SK-N-SH (cell line): ENCODE measurements at regions not wholly inside any gene's neighbourhood (a gene's known extent, or its start where the extent isn't known, plus 50 kb on each side); places are given as distances from the start of the nearest gene placed in this dataset.

Experiments used
- CTCF ChIA-PET: fragments of 300-600, 350-600 bp; formaldehyde crosslinking; extraction: SDS; loops from one replicate; lab custom pipeline; 2021; lab: Yijun Ruan, JAX
- POLR2A ChIA-PET: fragments of 350-600 bp; sonication (Branson Sonifier 250); formaldehyde crosslinking; extraction: SDS; loops from one replicate; lab custom pipeline; 2020; ENCODE audit warnings: antibody characterized with exemption, inconsistent platforms; lab: Yijun Ruan, JAX
- DNase-seq: peaks from one replicate; pipeline ENCODE4 v3.0.0; 2012
- H2AFZ ChIP-seq: fragments of 200-600 bp; sonication (generic); 2 replicates; pipeline ENCODE4 v1.8.1; 2016; ENCODE audit warnings: antibody characterized with exemption, mild to moderate bottlenecking, low read depth
- H3F3A ChIP-seq: fragments of 200-600 bp; sonication (generic); replicated peaks from 2 replicates; pipeline ENCODE3; 2016; ENCODE audit warnings: antibody characterized with exemption, mild to moderate bottlenecking; ENCODE audit not compliant: insufficient read depth
- H3K27ac ChIP-seq, 2 experiments: fragments of 200-500 bp in 1 of 2; fragments of 200-600 bp in 1 of 2; sonication (Bioruptor generic) in 1 of 2; sonication (generic), shearing (Covaris generic) in 1 of 2; 2 replicates each; pipeline versions ENCODE4 v1.5.1 to v1.6.1; 2014 to 2016; ENCODE audit warnings: low read depth in 2 of 2, inconsistent platforms in 1 of 2, low read length in 1 of 2, mild to moderate bottlenecking in 1 of 2, mixed read lengths in 1 of 2
- H3K27me3 ChIP-seq: fragments of 200-600 bp; sonication (generic), shearing (Covaris generic); 2 replicates; pipeline ENCODE4 v1.6.1; 2016; ENCODE audit warnings: mixed run types; ENCODE audit not compliant: insufficient read depth
- H3K36me3 ChIP-seq, 2 experiments: fragments of 200-500 bp in 1 of 2; fragments of 200-600 bp in 1 of 2; sonication (Bioruptor generic) in 1 of 2; sonication (generic) in 1 of 2; replicated peaks in 1 of 2; 2 replicates each; pipeline versions ENCODE3 to v1.5.1; 2014 to 2016; ENCODE audit warnings: low read length in 1 of 2, mild to moderate bottlenecking in 1 of 2; ENCODE audit not compliant: insufficient read depth in 2 of 2, control insufficient read depth in 1 of 2
- H3K4me1 ChIP-seq, 2 experiments: fragments of 200-500 bp in 1 of 2; fragments of 200-600 bp in 1 of 2; sonication (Bioruptor generic) in 1 of 2; sonication (generic), shearing (Covaris generic) in 1 of 2; 2 replicates each; pipeline versions ENCODE4 v1.5.1 to v1.6.1; 2014 to 2016; ENCODE audit warnings: low read depth in 1 of 2, low read length in 1 of 2, mixed run types in 1 of 2; ENCODE audit not compliant: insufficient read depth in 2 of 2, control insufficient read depth in 1 of 2
- H3K4me2 ChIP-seq: fragments of 200-600 bp; sonication (generic), shearing (Covaris generic); 2 replicates; pipeline ENCODE4 v1.6.1; 2017; ENCODE audit warnings: mixed run types
- H3K4me3 ChIP-seq, 2 experiments: fragments of 200-500 bp in 1 of 2; fragments of 200-600 bp in 1 of 2; sonication (Bioruptor generic) in 1 of 2; sonication (generic), shearing (Covaris generic) in 1 of 2; 2 replicates each; pipeline versions ENCODE4 v1.5.1 to v1.8.1; 2014 to 2016; ENCODE audit warnings: low read depth in 2 of 2, inconsistent platforms in 1 of 2, low read length in 1 of 2, mild to moderate bottlenecking in 1 of 2, mixed read lengths in 1 of 2, moderate library complexity in 1 of 2
- H3K79me2 ChIP-seq: fragments of 200-600 bp; sonication (generic); 2 replicates; pipeline ENCODE4 v1.8.1; 2017; ENCODE audit warnings: mild to moderate bottlenecking; ENCODE audit not compliant: insufficient read depth
- H3K9ac ChIP-seq: fragments of 200-600 bp; sonication (generic); 2 replicates; pipeline ENCODE4 v1.6.1; 2017; ENCODE audit warnings: mixed run types
- H3K9me2 ChIP-seq: fragments of 200-600 bp; sonication (generic); 2 replicates; pipeline ENCODE4 v1.6.1; 2017; ENCODE audit warnings: mixed run types
- H3K9me3 ChIP-seq: fragments of 200-600 bp; sonication (generic); 2 replicates; pipeline ENCODE4 v1.6.1; 2017; ENCODE audit warnings: mixed run types, mild to moderate bottlenecking, moderate library complexity
- H4K20me1 ChIP-seq: fragments of 200-600 bp; sonication (generic); 2 replicates; pipeline ENCODE4 v1.6.1; 2017; ENCODE audit warnings: mild to moderate bottlenecking, mixed run types; ENCODE audit not compliant: insufficient read depth
- CHD2 ChIP-seq: fragments of 150-350 bp; IDR thresholded peaks from 2 replicates; pipeline ENCODE4 v1.6.1; 2018; ENCODE audit warnings: low read length; ENCODE audit not compliant: partially characterized antibody
- CTCF ChIP-seq: fragments of 200-600 bp; sonication (generic); IDR thresholded peaks from 2 replicates; pipeline ENCODE4 v1.6.1; 2017; ENCODE audit warnings: antibody characterized with exemption, mild to moderate bottlenecking, moderate library complexity
- ELF1 ChIP-seq: IDR thresholded peaks from 2 replicates; pipeline ENCODE4 v1.4.0; 2012
- GABPA ChIP-seq: IDR thresholded peaks from 2 replicates; pipeline ENCODE4 v1.4.0; 2012; ENCODE audit warnings: low read depth, mild to moderate bottlenecking
- GATA2 ChIP-seq: sonication (generic); formaldehyde crosslinking; IDR thresholded peaks from 2 replicates; pipeline ENCODE4 v1.5.0; 2020; ENCODE audit warnings: mild to moderate bottlenecking, missing genetic modification reagents
- JUND ChIP-seq: IDR thresholded peaks from 2 replicates; pipeline ENCODE4 v1.4.0; 2012
- NRF1 ChIP-seq: IDR thresholded peaks from 2 replicates; pipeline ENCODE4 v1.6.1; 2012; ENCODE audit warnings: low read depth, mild to moderate bottlenecking, low read length
- POLR2AphosphoS5 ChIP-seq: IDR thresholded peaks from 2 replicates; pipeline ENCODE4 v1.6.1; 2012; ENCODE audit warnings: low read depth, low read length
- RAD21 ChIP-seq: IDR thresholded peaks from 2 replicates; pipeline ENCODE4 v1.6.1; 2012; ENCODE audit warnings: mild to moderate bottlenecking, low read length
- RCOR1 ChIP-seq: fragments of 150-350 bp; IDR thresholded peaks from 2 replicates; pipeline ENCODE4 v1.6.1; 2017; ENCODE audit warnings: antibody characterized with exemption, low read length
- RFX5 ChIP-seq: IDR thresholded peaks from 2 replicates; pipeline ENCODE4 v1.6.1; 2012; ENCODE audit warnings: mild to moderate bottlenecking, improper control_type of control experiment, low read length
- TAF1 ChIP-seq: IDR thresholded peaks from 2 replicates; pipeline ENCODE4 v1.6.1; 2012; ENCODE audit warnings: low read depth, mild to moderate bottlenecking, low read length, moderate library complexity, borderline replicate concordance
- TCF12 ChIP-seq: IDR thresholded peaks from 2 replicates; pipeline ENCODE4 v1.4.0; 2012
- TEAD4 ChIP-seq: IDR thresholded peaks from 2 replicates; pipeline ENCODE4 v1.4.0; 2012; ENCODE audit warnings: mild to moderate bottlenecking, borderline replicate concordance; ENCODE audit not compliant: insufficient read depth
- YY1 ChIP-seq: IDR thresholded peaks from 2 replicates; pipeline ENCODE4 v1.4.0; 2012; ENCODE audit warnings: low read depth, mild to moderate bottlenecking
- WGBS: methylation state at CpG from one replicate; pipeline ENCODE4 v1.1.6; 2017; ENCODE audit warnings: low lambda C conversion rate; 5-methylcytosine and 5-hydroxymethylcytosine counted together
- TF ChIP-seq, protein P1 (sequence below): IDR thresholded peaks from 2 replicates; pipeline ENCODE4 v1.4.0; 2012; ENCODE audit warnings: low read depth, borderline replicate concordance
- TF ChIP-seq, protein P2 (sequence below): IDR thresholded peaks from 2 replicates; pipeline ENCODE4 v1.4.0; 2012; ENCODE audit warnings: low read depth
- TF ChIP-seq, protein P3 (sequence below): fragments of 150-350 bp; IDR thresholded peaks from 2 replicates; pipeline ENCODE4 v1.6.1; 2016; ENCODE audit warnings: mild to moderate bottlenecking, low read depth, low read length
- TF ChIP-seq, protein P4 (sequence below): fragments of 150-350 bp; IDR thresholded peaks from 2 replicates; pipeline ENCODE4 v1.6.1; 2017; ENCODE audit warnings: antibody characterized with exemption, low read length, low read depth, borderline replicate concordance

DNA sequence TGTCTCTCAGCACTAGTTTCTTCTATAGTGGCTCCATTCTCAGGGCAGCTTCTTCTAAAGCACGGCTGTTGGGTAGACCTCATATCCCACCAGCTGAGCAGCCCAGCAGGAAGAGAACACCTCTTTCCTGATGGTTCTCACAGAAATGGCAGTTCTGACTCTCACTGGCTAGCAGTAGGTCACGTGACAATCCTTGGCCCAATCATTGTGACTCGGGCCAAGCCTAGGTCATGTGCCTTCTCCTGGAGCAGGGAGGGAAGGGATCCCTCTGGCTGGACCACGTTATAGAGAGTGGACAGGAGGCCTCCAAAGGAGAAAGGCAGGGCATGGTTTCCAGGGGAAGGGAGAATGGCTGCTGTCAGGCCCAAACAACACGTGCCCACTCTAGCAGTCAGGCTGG lies 149.1 kb downstream of the AACS start:
- H4K20me1 ChIP-seq = no peaks in the 10 kb centered on the region
- TF ChIP-seq CTCF = no peak
- TF ChIP-seq GATA2 (CRISPR knock-in tag) = no peak
- no peak for TF ChIP-seq TCF12
- TF ChIP-seq RCOR1 = no peak
- TF ChIP-seq, protein P1, sequence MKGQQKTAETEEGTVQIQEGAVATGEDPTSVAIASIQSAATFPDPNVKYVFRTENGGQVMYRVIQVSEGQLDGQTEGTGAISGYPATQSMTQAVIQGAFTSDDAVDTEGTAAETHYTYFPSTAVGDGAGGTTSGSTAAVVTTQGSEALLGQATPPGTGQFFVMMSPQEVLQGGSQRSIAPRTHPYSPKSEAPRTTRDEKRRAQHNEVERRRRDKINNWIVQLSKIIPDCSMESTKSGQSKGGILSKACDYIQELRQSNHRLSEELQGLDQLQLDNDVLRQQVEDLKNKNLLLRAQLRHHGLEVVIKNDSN = no peak
- TF ChIP-seq RFX5 = no peak
- no peak overlapping the region for H3K4me2 ChIP-seq
- 10% methylated on average over 5 of the region's 5 CpGs for WGBS
- no peaks in the 10 kb centered on the region; the same call in 1 of the 2 replicates for H3K27me3 ChIP-seq
- H3K79me2 ChIP-seq = no peaks in the 10 kb centered on the region
- H3K9me2 ChIP-seq = no peaks in the 10 kb centered on the region
- DNase-seq = no peak
- H3K4me3 ChIP-seq = no peak overlapping the region
- H3K27ac ChIP-seq = no peak overlapping the region
- no peaks in the 10 kb centered on the region for H3K36me3 ChIP-seq
- no peak overlapping the region for H3K9ac ChIP-seq
- H3K9me3 ChIP-seq = no peaks in the 10 kb centered on the region
- no peak overlapping the region for H2AFZ ChIP-seq
- POLR2A ChIA-PET = no interaction called here
- H3K4me1 ChIP-seq = no peaks in the 10 kb centered on the region
- CTCF ChIA-PET = interaction anchor here (1.6 kb wide), 1 partner anchor 32 kb away, joined by 4 read pairs; no protein-coding TSS in a partner anchor
- no peaks in the 10 kb centered on the region for H3F3A ChIP-seq

DNA sequence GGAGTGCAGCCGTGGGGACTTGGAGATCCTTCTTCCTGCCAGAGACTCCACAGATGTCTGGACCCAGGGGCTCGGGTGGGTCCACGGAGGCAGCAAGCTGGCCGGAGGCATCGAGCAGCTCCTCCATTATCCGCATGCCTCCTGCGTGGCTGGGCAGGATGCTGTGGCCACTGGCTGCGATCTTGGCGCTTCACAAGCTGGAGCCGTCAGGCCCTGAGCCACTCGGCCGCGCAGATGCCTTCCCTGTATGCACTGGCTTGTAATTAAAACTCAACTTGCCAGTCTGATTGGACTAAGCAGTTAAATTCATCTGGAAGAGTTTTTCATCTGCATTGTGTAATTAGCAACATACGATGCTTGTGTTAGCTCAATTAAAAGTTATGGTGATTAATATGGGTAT lies 151.5 kb downstream of the AACS start:
- H3K27ac ChIP-seq = no peak overlapping the region
- no peak overlapping the region for H3K9ac ChIP-seq
- no peaks in the 10 kb centered on the region for H3K9me2 ChIP-seq
- no peak overlapping the region for H2AFZ ChIP-seq
- no peaks in the 10 kb centered on the region for H3K36me3 ChIP-seq
- no peaks in the 10 kb centered on the region; the same call in 1 of the 2 replicates for H3K27me3 ChIP-seq
- DNase-seq = no peak
- H3F3A ChIP-seq = no peaks in the 10 kb centered on the region
- 36% methylated on average over 8 of the region's 14 CpGs for WGBS
- no peaks in the 10 kb centered on the region for H3K4me1 ChIP-seq
- H3K79me2 ChIP-seq = no peaks in the 10 kb centered on the region
- H3K4me2 ChIP-seq = no peak overlapping the region
- H4K20me1 ChIP-seq = no peaks in the 10 kb centered on the region
- ChIA-PET CTCF (interaction anchor here (0.7 to 2.7 kb wide), 2 partner anchors 14 to 33 kb away, joined by 3 to 8 read pairs; no protein-coding TSS in a partner anchor), POLR2A (no interaction called here)
- no peak overlapping the region for H3K4me3 ChIP-seq
- H3K9me3 ChIP-seq = no peaks in the 10 kb centered on the region
- TF ChIP-seq ELF1 = no peak
- TF ChIP-seq, protein P1 = no peak
- no peak for TF ChIP-seq RCOR1
- TF ChIP-seq, protein P2, sequence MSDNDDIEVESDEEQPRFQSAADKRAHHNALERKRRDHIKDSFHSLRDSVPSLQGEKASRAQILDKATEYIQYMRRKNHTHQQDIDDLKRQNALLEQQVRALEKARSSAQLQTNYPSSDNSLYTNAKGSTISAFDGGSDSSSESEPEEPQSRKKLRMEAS = no peak
- no peak for TF ChIP-seq GABPA
- TF ChIP-seq, protein P3, sequence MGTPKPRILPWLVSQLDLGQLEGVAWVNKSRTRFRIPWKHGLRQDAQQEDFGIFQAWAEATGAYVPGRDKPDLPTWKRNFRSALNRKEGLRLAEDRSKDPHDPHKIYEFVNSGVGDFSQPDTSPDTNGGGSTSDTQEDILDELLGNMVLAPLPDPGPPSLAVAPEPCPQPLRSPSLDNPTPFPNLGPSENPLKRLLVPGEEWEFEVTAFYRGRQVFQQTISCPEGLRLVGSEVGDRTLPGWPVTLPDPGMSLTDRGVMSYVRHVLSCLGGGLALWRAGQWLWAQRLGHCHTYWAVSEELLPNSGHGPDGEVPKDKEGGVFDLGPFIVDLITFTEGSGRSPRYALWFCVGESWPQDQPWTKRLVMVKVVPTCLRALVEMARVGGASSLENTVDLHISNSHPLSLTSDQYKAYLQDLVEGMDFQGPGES = no peak
- no peak for TF ChIP-seq RFX5
- no peak for TF ChIP-seq CHD2
- no peak for TF ChIP-seq YY1
- no peak for TF ChIP-seq RAD21
- no peak for TF ChIP-seq TEAD4
- TF ChIP-seq JUND = no peak
- no peak for TF ChIP-seq GATA2 (CRISPR knock-in tag)
- no peak for TF ChIP-seq TAF1
- no peak for TF ChIP-seq NRF1
- no peak for TF ChIP-seq POLR2AphosphoS5
- no peak for TF ChIP-seq TCF12
- TF ChIP-seq, protein P4, sequence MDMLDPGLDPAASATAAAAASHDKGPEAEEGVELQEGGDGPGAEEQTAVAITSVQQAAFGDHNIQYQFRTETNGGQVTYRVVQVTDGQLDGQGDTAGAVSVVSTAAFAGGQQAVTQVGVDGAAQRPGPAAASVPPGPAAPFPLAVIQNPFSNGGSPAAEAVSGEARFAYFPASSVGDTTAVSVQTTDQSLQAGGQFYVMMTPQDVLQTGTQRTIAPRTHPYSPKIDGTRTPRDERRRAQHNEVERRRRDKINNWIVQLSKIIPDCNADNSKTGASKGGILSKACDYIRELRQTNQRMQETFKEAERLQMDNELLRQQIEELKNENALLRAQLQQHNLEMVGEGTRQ = no peak
